Kidney (tissue), 13 donors: ENCODE measurements at regions not wholly inside any gene's neighbourhood (a gene's known extent, or its start where the extent isn't known, plus 50 kb on each side); places are given as distances from the start of the nearest gene placed in this dataset.
"Not testable (repeated sequence)": the region's sequence is repeated elsewhere in the genome, so short reads cannot be mapped to it uniquely, and the experiment has no call there.

Experiments
- DNase-seq, 5 donors: peaks; one replicate each; pipeline ENCODE4 v3.0.0-alpha.2; 2013 to 2020
- FAIRE-seq: peaks from 2 replicates; lab custom pipeline; 2012; peaks lifted over from hg19 to GRCh38; lab: Jason Lieb, UNC
- H3K27ac ChIP-seq, 2 donors: one replicate each; pipeline ENCODE4 v1.7.0; 2013; ENCODE audit warnings: low read depth in 2 of 2, low read length in 2 of 2, inconsistent platforms in 1 of 2
- H3K27me3 ChIP-seq: one replicate; pipeline ENCODE4 v1.7.1; 2013; ENCODE audit warnings: low read length, inconsistent platforms; ENCODE audit not compliant: control insufficient read depth, insufficient read depth
- H3K36me3 ChIP-seq, 3 donors: one replicate each; pipeline versions ENCODE4 v1.7.0 to v1.7.1; 2013; ENCODE audit warnings: low read length in 3 of 3, control low read depth in 1 of 3, inconsistent platforms in 1 of 3; ENCODE audit not compliant: insufficient read depth in 3 of 3, control insufficient read depth in 2 of 3
- H3K4me1 ChIP-seq, 3 donors: one replicate each; pipeline versions ENCODE4 v1.7.0 to v1.7.1; 2013; ENCODE audit warnings: low read length in 3 of 3, inconsistent platforms in 1 of 3, low read depth in 1 of 3; ENCODE audit not compliant: control insufficient read depth in 2 of 3, insufficient read depth in 2 of 3
- H3K4me3 ChIP-seq, 3 donors: one replicate each; pipeline versions ENCODE4 v1.7.0 to v1.8.1; 2013; ENCODE audit warnings: low read length in 3 of 3, control low read depth in 1 of 3, inconsistent platforms in 1 of 3
- H3K9ac ChIP-seq, 3 donors: one replicate each; pipeline versions ENCODE4 v1.7.0 to v1.7.1; 2013; ENCODE audit warnings: low read length in 3 of 3, control low read depth in 1 of 3, inconsistent platforms in 1 of 3
- H3K9me3 ChIP-seq, 3 donors: one replicate each; pipeline versions ENCODE4 v1.7.0 to v1.7.1; 2013; ENCODE audit warnings: low read length in 3 of 3, control low read depth in 1 of 3, inconsistent platforms in 1 of 3; ENCODE audit not compliant: control insufficient read depth in 2 of 3, insufficient read depth in 1 of 3
- CTCF ChIP-seq: IDR thresholded peaks from 3 replicates; pipeline ENCODE4 v1.5.1; 2012; ENCODE audit warnings: mild to moderate bottlenecking, moderate library complexity, borderline replicate concordance; ENCODE audit not compliant: insufficient read depth; ENCODE audit errors: extremely low read depth
- intact Hi-C: fragments of 100-400 bp; cut with DNase I; formaldehyde crosslinking; loops from one replicate; pipeline ENCODE4 v1.11.1; 2022
- donor health status: control.
- donor health status: control.
- donor health status: control.
- donor health status: control.
- donor health status: control.
- donor health status: DM: yes; HTN: yes; CAD: no.
- donor health status: Normal renal cell carcinoma (clear cell type).

GRCh38 chr6:27650620-27651370 lies 177.9 kb upstream of the ZNF184 start:
- intact Hi-C loops: no loop called here
- H3K9me3 ChIP-seq: no peaks in the 10 kb centered on the region
- no peak for TF ChIP-seq CTCF
- no peak overlapping the region for H3K27ac ChIP-seq
- H3K36me3 ChIP-seq: no peaks in the 10 kb centered on the region
- DNase-seq (peak in 4 of 5 donors; percentile 54 to 77 (median 66)), FAIRE-seq (no peak)
- no peak overlapping the region for H3K9ac ChIP-seq
- no peak overlapping the region for H3K4me3 ChIP-seq
- peaks cover 7% of the 10 kb centered on the region for H3K27me3 ChIP-seq
- H3K4me1 ChIP-seq: no peaks in the 10 kb centered on the region

GRCh38 chr6:27644528-27644927 lies 171.6 kb upstream of the ZNF184 start:
- TF ChIP-seq CTCF: no peak
- intact Hi-C loops: no loop called here
- Histone ChIP-seq H3K4me3 (no peak overlapping the region), H3K9ac (no peak overlapping the region), H3K27ac (no peak overlapping the region), H3K27me3 (peaks cover 2% of the 10 kb centered on the region), H3K36me3 (no peaks in the 10 kb centered on the region), H3K9me3 (peaks cover 0 to 2% (median 0%) of the 10 kb centered on the region in 3 donors), H3K4me1 (no peaks in the 10 kb centered on the region)
- no peak for DNase-seq
- no peak for FAIRE-seq

GRCh38 chr6:27642744-27643456 lies 170.0 kb upstream of the ZNF184 start:
- H3K36me3 ChIP-seq: no peaks in the 10 kb centered on the region
- no peaks in the 10 kb centered on the region for H3K4me1 ChIP-seq
- intact Hi-C loops: no loop called here
- TF ChIP-seq CTCF: no peak
- DNase-seq: no peak
- no peak overlapping the region for H3K27ac ChIP-seq
- no peak for FAIRE-seq
- no peak overlapping the region for H3K9ac ChIP-seq
- no peaks in the 10 kb centered on the region for H3K27me3 ChIP-seq
- H3K9me3 ChIP-seq: peaks cover 0 to 2% (median 0%) of the 10 kb centered on the region in 3 donors
- no peak overlapping the region for H3K4me3 ChIP-seq

GRCh38 chr6:27635886-27636285 lies 163.0 kb upstream of the ZNF184 start:
- H3K27ac ChIP-seq, FAIRE-seq, intact Hi-C loops, H3K9me3 ChIP-seq, H3K4me1 ChIP-seq, H3K9ac ChIP-seq, H3K4me3 ChIP-seq, DNase-seq, H3K36me3 ChIP-seq: not testable (repeated sequence)
- peaks cover 13% of the 10 kb centered on the region for H3K27me3 ChIP-seq

GRCh38 chr6:27633221-27633688 lies 160.3 kb upstream of the ZNF184 start:
- H3K4me1 ChIP-seq, intact Hi-C loops, DNase-seq, H3K9me3 ChIP-seq, H3K4me3 ChIP-seq, H3K9ac ChIP-seq, FAIRE-seq, H3K27ac ChIP-seq, H3K36me3 ChIP-seq: not testable (repeated sequence)
- H3K27me3 ChIP-seq: peaks cover 15% of the 10 kb centered on the region
